Mesothelial cell of epicardium (in vitro differentiated cells): ENCODE measurements at regions not wholly inside any gene's neighbourhood (a gene's known extent, or its start where the extent isn't known, plus 50 kb on each side); places are given as distances from the start of the nearest gene placed in this dataset.

ENCODE experiments used
- DNase-seq, 2 experiments: peaks; one replicate each; pipeline ENCODE4 v3.0.0; 2021; ENCODE audit warnings: low spot score in 2 of 2; ENCODE audit not compliant: unreplicated experiment in 2 of 2
- H3K27ac Mint-ChIP-seq: 2 replicates; pipeline ENCODE4 v1.8.0; 2021; ENCODE audit warnings: mixed read lengths
- H3K27me3 Mint-ChIP-seq: 2 replicates; pipeline ENCODE4 v1.8.0; 2021; ENCODE audit warnings: low read depth, mixed read lengths
- H3K36me3 Mint-ChIP-seq: 2 replicates; pipeline ENCODE4 v1.8.0; 2021; ENCODE audit warnings: mixed read lengths
- H3K4me1 Mint-ChIP-seq: 2 replicates; pipeline ENCODE4 v1.8.0; 2021; ENCODE audit warnings: mixed read lengths
- H3K4me3 Mint-ChIP-seq: 2 replicates; pipeline ENCODE4 v1.8.0; 2021; ENCODE audit warnings: mild to moderate bottlenecking, moderate library complexity, mixed read lengths
- H3K9me3 Mint-ChIP-seq: 2 replicates; pipeline ENCODE4 v1.8.0; 2021; ENCODE audit warnings: mixed read lengths
- CTCF ChIP-seq: fragments of 200-600 bp; sonication (generic); IDR thresholded peaks from one replicate; pipeline ENCODE4 v1.5.0; 2021; ENCODE audit warnings: antibody characterized with exemption; ENCODE audit not compliant: unreplicated experiment

DNA sequence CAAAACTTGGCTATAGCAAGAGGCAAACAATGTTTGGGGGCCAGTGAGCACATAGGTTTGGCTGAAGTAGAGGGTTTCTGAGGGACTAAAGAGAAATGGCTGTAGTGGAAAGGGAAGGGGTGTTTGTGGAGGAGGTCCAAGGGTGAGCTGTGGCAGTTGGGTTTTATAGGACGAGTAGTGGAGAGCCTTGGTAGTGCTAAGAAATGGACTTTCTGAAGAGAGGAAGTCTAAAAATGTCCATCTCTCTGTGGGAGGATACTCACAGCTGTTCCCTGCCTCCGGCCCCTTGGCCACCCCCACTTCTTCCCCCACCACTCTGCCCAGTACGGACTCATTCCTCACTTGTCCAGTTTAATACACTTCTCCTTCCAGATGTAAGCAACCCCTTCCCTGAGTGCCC is 64.3 kb downstream of the ZNF22 start:
- TF ChIP-seq CTCF: no peak
- no peak overlapping the region for H3K4me3 Mint-ChIP-seq
- no peaks in the 10 kb centered on the region for H3K36me3 Mint-ChIP-seq
- no peaks in the 10 kb centered on the region for H3K4me1 Mint-ChIP-seq
- peaks cover 14% of the 10 kb centered on the region for H3K27me3 Mint-ChIP-seq
- no peaks in the 10 kb centered on the region for H3K9me3 Mint-ChIP-seq
- no peak for DNase-seq
- no peak overlapping the region for H3K27ac Mint-ChIP-seq

- peaks cover 8% of the 10 kb centered on the region for H3K27me3 Mint-ChIP-seq
- H3K27ac Mint-ChIP-seq: no peak overlapping the region
- no peak for TF ChIP-seq CTCF
- H3K4me3 Mint-ChIP-seq: no peak overlapping the region
- H3K36me3 Mint-ChIP-seq: peaks cover 2% of the 10 kb centered on the region
- peaks cover 16% of the 10 kb centered on the region for H3K9me3 Mint-ChIP-seq
- H3K4me1 Mint-ChIP-seq: peaks cover 7% of the 10 kb centered on the region
- DNase-seq: no peak
Measured at GRCh38 chr10:45071043-45071813, 70.5 kb downstream of the ZNF22 start.

GRCh38 chr10:45075216-45075615 is 74.5 kb downstream of the ZNF22 start:
- H3K4me1 Mint-ChIP-seq: peaks cover 18% of the 10 kb centered on the region

GRCh38 chr10:45075826-45076380 is 75.2 kb downstream of the ZNF22 start:
- H3K27ac Mint-ChIP-seq: no peak overlapping the region
- H3K36me3 Mint-ChIP-seq: peaks cover 2% of the 10 kb centered on the region
- H3K9me3 Mint-ChIP-seq: peaks cover 9% of the 10 kb centered on the region
- H3K27me3 Mint-ChIP-seq: peaks cover 2% of the 10 kb centered on the region
- no peak overlapping the region for H3K4me3 Mint-ChIP-seq
- TF ChIP-seq CTCF: no peak
- no peak for DNase-seq
- H3K4me1 Mint-ChIP-seq: peaks cover 18% of the 10 kb centered on the region

More at GRCh38 chr10:45075216-45075615, 74.5 kb downstream of the ZNF22 start:
- Mint-ChIP-seq H3K4me3 (no peak overlapping the region), H3K9me3 (peaks cover 16% of the 10 kb centered on the region), H3K27me3 (peaks cover 2% of the 10 kb centered on the region), H3K36me3 (peaks cover 2% of the 10 kb centered on the region), H3K27ac (no peak overlapping the region)
- TF ChIP-seq CTCF: no peak
- DNase-seq: no peak

- Mint-ChIP-seq H3K36me3 (peaks cover 2% of the 10 kb centered on the region), H3K4me1 (peaks cover 18% of the 10 kb centered on the region), H3K27ac (no peak overlapping the region), H3K9me3 (peaks cover 3% of the 10 kb centered on the region), H3K27me3 (peaks cover 2% of the 10 kb centered on the region), H3K4me3 (no peak overlapping the region)
- no peak for DNase-seq
- no peak for TF ChIP-seq CTCF
Measured at GRCh38 chr10:45076891-45077290, 76.2 kb downstream of the ZNF22 start.
